ENCODE measurements at regions not wholly inside any gene's neighbourhood (a gene's known extent, or its start where the extent isn't known, plus 50 kb on each side); places are given as distances from the start of the nearest gene placed in this dataset.

DNA sequence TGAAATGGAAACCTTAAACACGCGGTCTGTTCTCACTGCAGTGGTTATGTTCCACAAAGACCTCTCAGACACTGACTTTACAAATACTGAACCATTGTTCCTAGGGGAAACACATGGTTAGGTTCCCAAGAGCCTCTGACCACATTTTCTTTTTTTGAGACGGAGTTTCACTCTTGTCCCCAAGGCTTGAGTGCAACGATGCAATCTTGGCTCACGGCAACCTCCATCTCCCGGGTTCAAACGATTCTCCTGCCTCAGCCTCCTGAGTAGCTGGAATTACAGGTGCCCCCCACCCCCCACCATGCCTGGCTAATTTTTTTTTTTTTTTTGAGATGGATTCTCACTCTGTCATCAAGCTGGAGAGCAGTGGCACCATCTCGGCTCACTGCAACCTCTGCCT lies 179.7 kb downstream of the RBFOX3 start:
- TF ChIP-seq REST (IDR thresholded peaks at IDR 0.05; ENCODE audit: low read depth) = no peak
- TF ChIP-seq EP300 (IDR thresholded peaks at IDR 0.05; ENCODE audit: borderline replicate concordance) = no peak
- no peak for TF ChIP-seq CEBPB (IDR thresholded peaks at IDR 0.05)
- TF ChIP-seq, protein P1, sequence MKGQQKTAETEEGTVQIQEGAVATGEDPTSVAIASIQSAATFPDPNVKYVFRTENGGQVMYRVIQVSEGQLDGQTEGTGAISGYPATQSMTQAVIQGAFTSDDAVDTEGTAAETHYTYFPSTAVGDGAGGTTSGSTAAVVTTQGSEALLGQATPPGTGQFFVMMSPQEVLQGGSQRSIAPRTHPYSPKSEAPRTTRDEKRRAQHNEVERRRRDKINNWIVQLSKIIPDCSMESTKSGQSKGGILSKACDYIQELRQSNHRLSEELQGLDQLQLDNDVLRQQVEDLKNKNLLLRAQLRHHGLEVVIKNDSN (IDR thresholded peaks at IDR 0.05) = no peak
- TF ChIP-seq YY1 (IDR thresholded peaks at IDR 0.05; ENCODE audit: low read depth) = no peak
- no peak for TF ChIP-seq RAD21 (IDR thresholded peaks at IDR 0.05; ENCODE audit: low read depth)
- no peak for TF ChIP-seq NFIC (IDR thresholded peaks at IDR 0.05)
